ENCODE measurements at regions not wholly inside any gene's neighbourhood (a gene's known extent, or its start where the extent isn't known, plus 50 kb on each side); places are given as distances from the start of the nearest gene placed in this dataset.

- DNase-seq (ENCODE audit: low read depth in 1 of 2, low spot score in 1 of 2), result no peak
- in situ Hi-C loops (cut with HindIII; ENCODE audit: low pct_unique_long_range_greater_than_20kb, low sequenced_read_pairs), result no loop called here
- TF ChIP-seq JUND (IDR thresholded peaks at IDR 0.05; ENCODE audit: low read depth), result no peak
Observed at GRCh38 chr12:42780671-42781070, 191.1 kb upstream of the PRICKLE1 start.

- no peak for TF ChIP-seq JUND (IDR thresholded peaks at IDR 0.05; ENCODE audit: low read depth)
- in situ Hi-C loops (cut with HindIII; ENCODE audit: low pct_unique_long_range_greater_than_20kb, low sequenced_read_pairs), result no loop called here
- DNase-seq (ENCODE audit: low read depth in 1 of 2, low spot score in 1 of 2), result no peak
Observed at GRCh38 chr12:42779186-42779859, 189.8 kb upstream of the PRICKLE1 start.

GRCh38 chr12:42776396-42776795, 186.8 kb upstream of the PRICKLE1 start:
- DNase-seq (ENCODE audit: low read depth in 1 of 2, low spot score in 1 of 2), result no peak
- in situ Hi-C loops (cut with HindIII; ENCODE audit: low pct_unique_long_range_greater_than_20kb, low sequenced_read_pairs), result no loop called here
- no peak for TF ChIP-seq JUND (IDR thresholded peaks at IDR 0.05; ENCODE audit: low read depth)

DNA sequence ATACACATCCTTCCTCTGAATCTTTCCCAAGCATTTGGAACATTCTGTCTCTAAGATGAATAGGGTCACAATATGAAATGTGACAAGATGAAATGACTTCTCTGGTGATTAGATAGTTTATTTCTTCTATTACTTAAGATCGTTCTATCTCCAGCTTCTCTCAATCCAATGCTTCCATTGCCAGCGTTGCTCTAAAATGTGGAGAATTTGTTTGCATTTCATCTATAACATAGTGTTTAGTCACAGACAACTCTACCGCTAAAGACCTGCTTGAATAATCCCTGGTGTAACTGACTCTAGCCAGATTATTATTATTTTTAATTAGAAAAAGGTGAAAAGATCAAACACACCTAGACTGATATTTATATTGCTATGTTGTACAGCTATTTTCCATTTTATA, 184.7 kb upstream of the PRICKLE1 start:
- DNase-seq (ENCODE audit: low read depth in 1 of 2, low spot score in 1 of 2), result no peak
- in situ Hi-C loops (cut with HindIII; ENCODE audit: low pct_unique_long_range_greater_than_20kb, low sequenced_read_pairs), result no loop called here
- TF ChIP-seq JUND (IDR thresholded peaks at IDR 0.05; ENCODE audit: low read depth), result no peak

GRCh38 chr12:42770261-42770660, 180.7 kb upstream of the PRICKLE1 start:
- DNase-seq (ENCODE audit: low read depth in 1 of 2, low spot score in 1 of 2), result no peak
- in situ Hi-C loops (cut with HindIII; ENCODE audit: low pct_unique_long_range_greater_than_20kb, low sequenced_read_pairs), result no loop called here
- TF ChIP-seq JUND (IDR thresholded peaks at IDR 0.05; ENCODE audit: low read depth), result no peak

- no peak for TF ChIP-seq JUND (IDR thresholded peaks at IDR 0.05; ENCODE audit: low read depth)
- DNase-seq (ENCODE audit: low read depth in 1 of 2, low spot score in 1 of 2), result no peak
- in situ Hi-C loops (cut with HindIII; ENCODE audit: low pct_unique_long_range_greater_than_20kb, low sequenced_read_pairs), result no loop called here
Observed at GRCh38 chr12:42769455-42769854, 179.9 kb upstream of the PRICKLE1 start.

DNA sequence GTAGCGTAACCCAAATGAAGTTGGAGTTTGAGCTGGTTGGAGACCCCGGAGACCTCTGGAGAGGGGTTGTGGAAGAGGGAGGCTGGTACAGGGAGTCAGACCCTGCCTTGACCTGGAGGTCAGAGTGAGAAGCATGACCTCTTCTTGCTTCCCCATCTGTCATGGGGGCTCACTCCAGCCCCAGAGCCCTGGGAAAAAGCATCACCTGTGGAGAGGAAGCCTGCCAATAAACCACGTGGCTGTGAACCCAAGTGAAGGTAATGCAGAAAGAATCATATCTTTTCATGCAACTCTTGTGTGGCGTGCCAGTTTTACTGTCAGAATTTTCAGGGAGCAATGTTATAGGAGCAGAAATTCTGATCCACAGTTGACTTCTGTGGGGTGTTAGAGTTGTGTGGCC, 178.5 kb upstream of the PRICKLE1 start:
- no peak for TF ChIP-seq JUND (IDR thresholded peaks at IDR 0.05; ENCODE audit: low read depth)
- in situ Hi-C loops (cut with HindIII; ENCODE audit: low pct_unique_long_range_greater_than_20kb, low sequenced_read_pairs), result no loop called here
- no peak for DNase-seq (ENCODE audit: low read depth in 1 of 2, low spot score in 1 of 2)

- no peak for DNase-seq (ENCODE audit: low read depth in 1 of 2, low spot score in 1 of 2)
- no peak for TF ChIP-seq JUND (IDR thresholded peaks at IDR 0.05; ENCODE audit: low read depth)
- in situ Hi-C loops (cut with HindIII; ENCODE audit: low pct_unique_long_range_greater_than_20kb, low sequenced_read_pairs), result no loop called here
Observed at GRCh38 chr12:42767326-42767954, 177.9 kb upstream of the PRICKLE1 start.

GRCh38 chr12:42766754-42767153, 177.2 kb upstream of the PRICKLE1 start:
- TF ChIP-seq JUND (IDR thresholded peaks at IDR 0.05; ENCODE audit: low read depth), result no peak
- no peak for DNase-seq (ENCODE audit: low read depth in 1 of 2, low spot score in 1 of 2)
- in situ Hi-C loops (cut with HindIII; ENCODE audit: low pct_unique_long_range_greater_than_20kb, low sequenced_read_pairs), result no loop called here

GRCh38 chr12:42766026-42766425, 176.5 kb upstream of the PRICKLE1 start:
- DNase-seq (ENCODE audit: low read depth in 1 of 2, low spot score in 1 of 2), result no peak
- no peak for TF ChIP-seq JUND (IDR thresholded peaks at IDR 0.05; ENCODE audit: low read depth)
- in situ Hi-C loops (cut with HindIII; ENCODE audit: low pct_unique_long_range_greater_than_20kb, low sequenced_read_pairs), result no loop called here

DNA sequence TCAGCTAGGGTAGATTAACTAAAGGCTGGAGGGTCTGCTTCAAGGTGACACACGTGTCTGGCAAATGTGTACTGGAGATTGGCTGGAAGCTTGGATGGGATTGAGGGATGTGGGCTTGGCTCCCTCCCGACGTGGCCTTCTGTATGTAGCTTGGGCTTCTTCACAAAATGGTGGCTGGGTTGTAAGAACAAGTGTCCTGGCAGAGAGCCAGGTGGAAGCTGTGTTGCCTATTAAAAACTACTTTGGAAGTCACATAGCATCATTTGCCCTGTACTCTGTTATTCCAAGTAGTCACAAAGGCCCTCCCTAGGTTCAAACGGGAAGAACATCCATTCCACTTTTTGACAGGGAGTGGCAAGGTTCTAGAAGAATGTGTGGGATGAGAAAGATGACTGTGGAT, 174.1 kb upstream of the PRICKLE1 start:
- in situ Hi-C loops (cut with HindIII; ENCODE audit: low pct_unique_long_range_greater_than_20kb, low sequenced_read_pairs), result no loop called here
- DNase-seq (ENCODE audit: low read depth in 1 of 2, low spot score in 1 of 2), result no peak
- TF ChIP-seq JUND (IDR thresholded peaks at IDR 0.05; ENCODE audit: low read depth), result no peak

DNA sequence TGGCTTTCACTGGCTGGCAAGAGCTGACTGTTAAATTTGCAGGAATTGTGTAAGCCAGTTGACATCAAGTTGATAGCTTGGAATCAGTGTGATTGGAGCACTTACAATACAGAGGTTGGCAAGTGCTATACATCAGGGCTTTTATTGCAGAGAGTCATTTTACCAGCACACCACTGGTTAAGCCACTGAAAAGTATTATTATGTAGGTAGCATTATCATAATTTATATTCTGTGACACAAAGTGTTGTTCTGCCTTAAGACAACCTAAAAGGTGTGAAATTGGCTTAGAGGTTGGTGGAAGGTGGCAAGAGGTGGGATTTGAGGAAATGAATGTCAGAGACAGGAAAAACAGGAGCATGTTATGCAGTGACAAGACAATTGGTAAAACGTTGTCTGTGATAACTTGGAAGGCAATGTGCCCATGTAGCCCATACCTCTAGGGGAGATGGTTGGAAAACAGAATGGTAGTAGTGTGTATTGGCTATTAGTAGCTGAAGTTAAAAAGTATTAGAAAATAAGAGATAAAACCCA, 172.9 kb upstream of the PRICKLE1 start:
- in situ Hi-C loops (cut with HindIII; ENCODE audit: low pct_unique_long_range_greater_than_20kb, low sequenced_read_pairs), result no loop called here
- DNase-seq (ENCODE audit: low read depth in 1 of 2, low spot score in 1 of 2), result no peak
- TF ChIP-seq JUND (IDR thresholded peaks at IDR 0.05; ENCODE audit: low read depth), result no peak

DNA sequence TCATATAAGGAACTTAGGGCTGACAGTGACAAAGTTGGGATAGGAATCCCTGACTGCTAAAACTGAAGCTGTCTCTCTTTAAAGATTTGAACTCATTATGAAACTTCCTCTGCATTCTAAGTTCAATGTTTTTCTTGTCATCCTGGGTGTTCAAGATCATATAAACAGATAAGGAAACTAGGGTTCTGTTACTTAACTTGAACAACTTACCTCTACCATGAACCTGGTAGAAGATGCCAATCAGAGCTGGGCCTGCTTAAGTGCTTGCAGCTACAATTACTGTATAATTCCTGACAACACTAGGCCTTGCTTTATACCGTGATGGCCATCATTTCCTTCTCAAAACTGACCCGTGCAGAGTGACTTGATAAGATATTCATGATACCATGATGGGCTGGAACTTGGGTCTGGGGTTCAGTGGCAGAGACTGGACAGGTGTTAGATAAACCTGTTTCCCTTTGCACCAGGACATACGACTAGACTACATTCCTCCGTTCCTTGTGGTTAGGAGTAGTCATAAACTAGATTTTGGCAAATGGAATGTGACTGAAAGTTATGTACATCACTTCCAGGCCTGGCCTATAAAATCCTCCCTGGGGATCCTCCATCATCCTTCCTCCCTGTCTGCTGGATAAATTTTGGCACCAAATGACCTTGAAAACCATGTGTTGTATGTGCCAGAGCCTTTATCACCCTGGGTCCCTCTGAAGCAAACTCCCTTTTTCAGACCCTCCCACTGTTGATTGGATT, 172.2 kb upstream of the PRICKLE1 start:
- DNase-seq (ENCODE audit: low read depth in 1 of 2, low spot score in 1 of 2), result peak in 1 of 2 experiments; percentile 58
- TF ChIP-seq JUND (IDR thresholded peaks at IDR 0.05; ENCODE audit: low read depth), result no peak
- in situ Hi-C loops (cut with HindIII; ENCODE audit: low pct_unique_long_range_greater_than_20kb, low sequenced_read_pairs), result no loop called here
